Posterior vena cava (tissue), 2 donors: ENCODE measurements at regions not wholly inside any gene's neighbourhood (a gene's known extent, or its start where the extent isn't known, plus 50 kb on each side); places are given as distances from the start of the nearest gene placed in this dataset.
A peak's percentile ranks its signal among the peaks of the same experiment; 100 is the strongest.

ENCODE experiments used
- DNase-seq: peaks from one replicate; pipeline ENCODE4 v3.0.0-alpha.2; 2020; ENCODE audit warnings: low spot score
- intact Hi-C, 2 donors: fragments of 100-400 bp; cut with DNase I; formaldehyde crosslinking; loops; one replicate each; pipeline versions ENCODE4 v1.14.1 to v1.14.2; 2022 to 2023
- donor health status: DM: yes; HTN: yes; CAD: no.
- donor health status: DM: yes; HTN: yes; CAD: no.

GRCh38 chr4:26213317-26213716 lies 107.5 kb upstream of the RBPJ start:
- intact Hi-C loops, result no loop called here
- no peak for DNase-seq

- DNase-seq, result no peak
- intact Hi-C loops, result no loop called here
Measured at GRCh38 chr4:26214994-26215393, 105.8 kb upstream of the RBPJ start.

- intact Hi-C loops, result no loop called here
- DNase-seq, result no peak
Measured at GRCh38 chr4:26215725-26216124, 105.1 kb upstream of the RBPJ start.

GRCh38 chr4:26217481-26217880 lies 103.3 kb upstream of the RBPJ start:
- intact Hi-C loops, result no loop called here
- no peak for DNase-seq

GRCh38 chr4:26217961-26218676 lies 102.7 kb upstream of the RBPJ start:
- intact Hi-C loops, result no loop called here
- no peak for DNase-seq

GRCh38 chr4:26218677-26219605 lies 101.9 kb upstream of the RBPJ start:
- intact Hi-C loops, result no loop called here
- no peak for DNase-seq

GRCh38 chr4:26220696-26221095 lies 100.1 kb upstream of the RBPJ start:
- intact Hi-C loops, result no loop called here
- no peak for DNase-seq

- no peak for DNase-seq
- intact Hi-C loops, result no loop called here
Measured at GRCh38 chr4:26223155-26223554, 97.7 kb upstream of the RBPJ start.

- DNase-seq, result no peak
- intact Hi-C loops, result no loop called here
Measured at GRCh38 chr4:26226629-26227376, 94.0 kb upstream of the RBPJ start.

- no peak for DNase-seq
- intact Hi-C loops, result no loop called here
Measured at GRCh38 chr4:26227601-26228229, 93.1 kb upstream of the RBPJ start.

- DNase-seq, result no peak
- intact Hi-C loops, result no loop called here
Measured at GRCh38 chr4:26228883-26229282, 91.9 kb upstream of the RBPJ start.

- intact Hi-C loops, result no loop called here
- no peak for DNase-seq
Measured at GRCh38 chr4:26229974-26230373, 90.8 kb upstream of the RBPJ start.

GRCh38 chr4:26233350-26233749 lies 87.5 kb upstream of the RBPJ start:
- DNase-seq, result no peak
- intact Hi-C loops, result no loop called here

- peak; percentile 92 for DNase-seq
- intact Hi-C loops, result loop anchor here in 1 of 2 donors (5.0 kb wide), 1 partner anchor 203 kb away; no protein-coding TSS in a partner anchor
Measured at GRCh38 chr4:26235500-26235899, 85.3 kb upstream of the RBPJ start.

- DNase-seq, result no peak
Measured at GRCh38 chr4:26237916-26238315, 82.9 kb upstream of the RBPJ start.

GRCh38 chr4:26238426-26238777 lies 82.4 kb upstream of the RBPJ start:
- intact Hi-C loops, result loop anchor here in 1 of 2 donors (5.0 kb wide), 1 partner anchor 206 kb away; no protein-coding TSS in a partner anchor
- no peak for DNase-seq

More at GRCh38 chr4:26237916-26238315, 82.9 kb upstream of the RBPJ start:
- intact Hi-C loops, result loop anchor here in 1 of 2 donors (5.0 kb wide), 1 partner anchor 206 kb away; no protein-coding TSS in a partner anchor

- intact Hi-C loops, result loop anchor here in 1 of 2 donors (5.0 kb wide), 1 partner anchor 207 kb away; no protein-coding TSS in a partner anchor
- DNase-seq, result no peak
Measured at GRCh38 chr4:26238778-26239679, 81.8 kb upstream of the RBPJ start.

GRCh38 chr4:26239801-26240200 lies 81.0 kb upstream of the RBPJ start:
- intact Hi-C loops, result loop anchor here in 1 of 2 donors (5.0 kb wide), 1 partner anchor 208 kb away; no protein-coding TSS in a partner anchor
- no peak for DNase-seq
